GM19238 (cell line): ENCODE measurements at regions not wholly inside any gene's neighbourhood (a gene's known extent, or its start where the extent isn't known, plus 50 kb on each side); places are given as distances from the start of the nearest gene placed in this dataset.

Experiments used
- DNase-seq: peaks from one replicate; pipeline ENCODE4 v3.0.0; 2011; ENCODE audit warnings: low spot score; ENCODE audit not compliant: insufficient read length

- no peak for DNase-seq
Measured at GRCh38 chr10:113219446-113219845, 269.4 kb downstream of the TCF7L2 start.

GRCh38 chr10:113221756-113222168 is 271.7 kb downstream of the TCF7L2 start:
- no peak for DNase-seq

DNA sequence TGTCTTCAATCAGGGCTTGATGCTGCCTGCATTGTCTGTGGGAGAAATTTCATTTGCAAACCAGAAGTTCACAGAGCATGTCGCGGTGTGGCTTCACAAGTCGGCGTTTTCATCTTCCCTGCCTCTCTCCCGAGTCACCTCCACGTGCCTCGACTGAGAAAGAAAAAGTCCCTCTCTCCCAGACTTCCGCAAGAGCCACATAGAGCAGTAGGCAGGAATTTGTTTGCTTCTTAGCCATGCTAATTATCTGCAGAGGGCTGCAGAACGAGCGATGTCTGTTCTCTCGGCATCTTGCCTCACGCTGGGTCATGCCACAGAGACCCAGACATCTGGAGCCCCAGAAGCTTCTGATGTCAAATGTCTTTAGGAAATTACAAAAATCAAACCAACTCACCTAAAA is 272.2 kb downstream of the TCF7L2 start:
- DNase-seq: no peak

GRCh38 chr10:113225364-113225763 is 275.3 kb downstream of the TCF7L2 start:
- no peak for DNase-seq

- DNase-seq: no peak
Measured at GRCh38 chr10:113225903-113226302, 275.9 kb downstream of the TCF7L2 start.

DNA sequence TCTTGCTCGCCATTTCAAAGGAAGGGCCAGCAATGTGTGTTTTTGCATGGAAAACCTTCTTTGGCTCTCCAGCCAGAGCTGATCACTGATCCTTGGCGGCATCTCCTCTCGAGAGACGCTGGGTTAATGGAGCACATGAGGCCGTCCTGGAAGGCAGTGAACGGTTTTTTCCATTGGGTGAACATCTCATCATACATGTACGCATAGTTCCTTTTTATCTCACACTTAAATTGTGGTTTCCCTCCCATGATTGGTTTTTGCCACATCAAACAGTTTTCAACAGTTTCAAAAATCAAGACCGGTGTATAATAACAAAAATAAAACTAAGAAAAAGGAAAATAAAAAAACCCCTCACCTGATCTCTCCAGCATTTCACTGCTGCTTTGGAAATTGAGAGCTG is 276.4 kb downstream of the TCF7L2 start:
- no peak for DNase-seq

DNA sequence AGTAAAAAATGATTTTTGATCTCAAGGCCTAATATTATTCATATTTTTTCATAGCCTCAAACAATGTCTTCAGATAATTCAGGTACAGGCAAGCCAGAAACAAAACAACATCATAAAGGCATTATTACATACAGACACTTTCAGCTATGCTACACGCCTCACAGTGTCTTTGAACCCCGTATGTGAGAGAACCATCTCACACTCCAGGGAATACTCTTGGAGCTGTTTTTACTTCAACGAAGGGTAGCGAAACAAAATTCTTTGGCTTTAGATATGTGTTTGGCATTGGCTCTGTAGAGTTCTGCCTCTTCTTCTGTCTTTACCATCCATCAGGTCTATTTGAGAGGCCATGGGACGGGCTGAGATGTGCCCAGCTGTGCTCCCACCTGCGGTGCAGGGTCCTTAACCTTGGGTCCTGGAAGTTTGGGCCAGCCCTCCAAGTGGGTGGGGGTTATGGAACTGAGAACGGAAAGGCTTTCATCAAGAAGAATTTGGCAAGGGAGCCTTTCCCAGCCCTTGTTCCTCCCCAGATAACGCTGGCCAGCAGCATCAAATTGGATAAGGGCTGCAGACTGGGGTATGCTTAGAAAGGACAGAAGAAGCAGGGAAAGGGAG is 276.9 kb downstream of the TCF7L2 start:
- DNase-seq: no peak

GRCh38 chr10:113228530-113228929 is 278.5 kb downstream of the TCF7L2 start:
- DNase-seq: no peak

- DNase-seq: no peak
Measured at GRCh38 chr10:113230011-113230610, 280.1 kb downstream of the TCF7L2 start.

DNA sequence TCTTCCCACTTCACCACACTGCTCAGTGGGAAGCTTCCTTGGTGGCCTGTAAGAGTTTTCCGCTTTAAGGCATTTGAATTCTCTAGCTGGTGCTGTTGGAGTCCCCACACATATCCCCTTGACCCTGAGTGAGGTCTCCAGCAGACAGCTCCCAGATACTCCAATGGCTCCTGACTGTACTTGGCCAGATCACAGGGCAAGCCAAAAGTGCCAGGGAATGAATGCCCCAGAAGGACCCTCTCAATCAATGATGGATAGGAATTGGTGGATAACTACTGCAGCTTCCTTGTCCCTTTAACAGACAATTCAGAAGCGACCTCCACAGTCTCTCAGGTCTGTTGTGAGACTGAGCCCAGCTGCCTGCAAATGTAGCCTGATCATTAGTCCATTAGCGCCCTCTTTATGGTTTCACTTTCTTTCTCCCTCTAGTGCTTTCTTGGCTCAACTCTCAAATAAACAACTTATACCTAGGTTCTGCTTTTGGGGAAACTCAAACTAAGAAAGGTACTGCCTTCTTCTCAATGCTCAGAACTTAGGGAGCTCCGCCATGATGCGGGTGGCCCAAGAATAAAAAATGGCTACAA is 283.0 kb downstream of the TCF7L2 start:
- DNase-seq: no peak

DNA sequence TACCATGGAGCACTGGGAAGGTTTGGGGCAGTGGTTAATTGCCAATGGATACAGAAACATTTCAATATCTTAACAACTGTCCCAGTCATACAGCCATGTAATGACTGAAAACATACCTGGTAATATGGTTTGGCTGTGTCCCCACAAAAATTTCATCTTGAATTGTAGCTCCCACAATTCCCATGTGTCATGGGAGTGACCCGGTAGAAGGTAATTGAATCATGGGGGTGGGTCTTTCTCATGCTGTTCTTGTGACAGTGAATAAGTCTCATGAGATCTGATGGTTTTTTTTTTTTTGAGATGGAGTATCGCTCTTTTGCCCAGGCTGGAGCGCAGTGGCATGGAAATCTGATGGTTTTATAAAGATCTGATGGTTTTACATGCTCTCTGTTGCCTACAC is 284.4 kb downstream of the TCF7L2 start:
- DNase-seq: no peak

DNA sequence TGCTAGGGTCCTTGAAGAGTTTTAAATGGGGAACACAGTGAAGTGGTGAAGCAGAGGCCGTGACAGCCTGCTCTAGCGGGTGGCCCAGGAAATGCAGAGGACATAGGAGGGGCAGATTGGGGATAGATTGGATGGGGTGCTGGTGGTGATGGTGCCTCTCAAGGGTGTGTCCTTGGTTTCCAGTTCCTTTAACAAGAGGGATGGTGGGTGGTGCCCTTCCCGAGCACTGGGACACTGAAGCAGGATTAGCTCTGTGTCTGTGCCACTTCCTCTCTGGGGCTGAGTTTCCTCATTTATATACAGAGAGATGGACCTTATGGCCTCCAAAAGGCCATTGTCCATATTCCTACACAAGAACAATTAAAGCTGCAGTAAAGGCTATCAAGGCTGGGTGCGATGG is 285.5 kb downstream of the TCF7L2 start:
- DNase-seq: no peak

DNA sequence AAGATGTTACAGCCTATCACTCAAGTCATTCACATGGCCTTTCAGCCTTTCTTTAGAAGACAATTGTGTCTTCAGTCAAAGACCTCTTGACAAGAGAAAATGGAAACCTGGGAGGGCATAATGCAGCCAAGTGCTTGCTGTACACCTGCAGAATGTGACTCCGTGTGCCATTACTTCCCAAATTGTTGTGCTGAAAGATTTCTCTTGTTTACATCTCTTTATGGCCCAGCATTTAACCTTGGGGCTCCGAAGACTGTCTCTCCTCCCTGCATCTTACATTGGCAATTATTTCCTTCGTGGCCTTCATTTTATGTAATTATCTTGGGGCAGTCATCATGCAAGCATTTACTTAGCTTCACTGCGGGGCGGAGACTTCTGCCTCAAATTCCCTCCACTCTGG is 287.0 kb downstream of the TCF7L2 start:
- no peak for DNase-seq

GRCh38 chr10:113239566-113240350 is 289.7 kb downstream of the TCF7L2 start:
- no peak for DNase-seq

GRCh38 chr10:113240736-113241135 is 290.7 kb downstream of the TCF7L2 start:
- no peak for DNase-seq

GRCh38 chr10:113241599-113242360 is 291.7 kb downstream of the TCF7L2 start:
- DNase-seq: no peak

- DNase-seq: no peak
Measured at GRCh38 chr10:113243311-113243710, 293.3 kb downstream of the TCF7L2 start.

DNA sequence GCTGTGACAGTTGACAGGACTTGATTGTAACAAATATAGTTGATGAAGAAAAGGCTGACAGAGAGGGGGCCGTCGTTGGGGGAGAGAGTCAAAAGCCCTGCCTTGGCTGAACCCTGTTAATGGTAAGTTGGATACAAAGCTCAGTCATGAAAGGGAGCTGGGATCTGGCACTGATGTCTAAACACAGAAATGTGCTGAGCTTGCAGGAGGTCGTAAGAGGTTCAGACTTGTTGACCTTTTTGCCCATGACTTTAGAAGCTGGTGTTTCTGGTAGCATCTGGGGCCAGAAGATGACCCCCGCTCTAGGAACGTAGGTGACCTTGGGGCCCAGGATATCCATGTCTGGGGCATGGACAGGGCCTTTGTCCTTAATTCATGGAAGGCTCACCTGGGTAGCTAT is 294.7 kb downstream of the TCF7L2 start:
- no peak for DNase-seq

- no peak for DNase-seq
Measured at GRCh38 chr10:113245286-113245685, 295.2 kb downstream of the TCF7L2 start.

DNA sequence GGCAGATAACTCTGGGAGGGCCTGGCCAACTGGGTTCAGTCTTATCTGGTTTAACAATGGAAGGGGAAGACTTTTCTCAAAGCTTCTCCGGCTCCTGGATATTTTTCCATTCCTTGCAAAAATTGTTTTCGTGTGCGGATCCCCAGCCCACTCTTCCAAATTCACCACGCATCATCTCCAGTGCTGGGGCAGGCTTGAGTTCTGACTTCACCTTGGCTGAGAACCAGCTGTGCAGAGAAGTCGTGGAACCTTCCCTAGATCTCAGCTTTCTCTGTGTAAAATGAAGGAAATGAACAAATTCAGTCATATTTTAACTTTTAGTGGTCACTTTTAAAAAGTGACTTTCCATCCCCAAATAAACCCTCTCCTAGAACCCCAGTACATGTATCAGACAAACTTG is 297.0 kb downstream of the TCF7L2 start:
- no peak for DNase-seq
